ENCODE measurements at regions not wholly inside any gene's neighbourhood (a gene's known extent, or its start where the extent isn't known, plus 50 kb on each side); places are given as distances from the start of the nearest gene placed in this dataset.

DNA sequence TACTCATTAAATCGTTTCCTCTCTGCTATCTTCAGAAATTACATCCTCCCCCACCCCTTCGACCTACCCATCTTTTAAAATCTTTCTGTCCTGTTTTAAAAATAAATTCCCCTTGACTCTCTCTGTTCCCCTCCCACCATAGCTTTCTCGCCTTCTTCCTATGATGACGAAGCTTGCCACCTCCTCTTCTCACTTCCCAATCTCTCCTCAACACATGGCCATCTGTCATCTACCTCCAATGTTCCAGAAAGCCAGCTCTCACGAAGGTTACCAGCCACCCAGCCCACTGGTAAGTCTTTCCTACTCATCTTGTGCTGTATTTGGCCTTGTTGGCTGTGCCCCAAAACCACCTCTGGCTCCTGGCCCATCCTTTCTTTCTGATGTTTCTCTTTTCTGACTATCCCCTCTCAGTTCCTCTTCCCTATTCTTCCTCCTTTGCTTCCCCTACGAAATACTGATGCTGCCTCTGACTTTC lies 346.3 kb downstream of the ENC1 start (continued):
- TF ChIP-seq, protein P1, sequence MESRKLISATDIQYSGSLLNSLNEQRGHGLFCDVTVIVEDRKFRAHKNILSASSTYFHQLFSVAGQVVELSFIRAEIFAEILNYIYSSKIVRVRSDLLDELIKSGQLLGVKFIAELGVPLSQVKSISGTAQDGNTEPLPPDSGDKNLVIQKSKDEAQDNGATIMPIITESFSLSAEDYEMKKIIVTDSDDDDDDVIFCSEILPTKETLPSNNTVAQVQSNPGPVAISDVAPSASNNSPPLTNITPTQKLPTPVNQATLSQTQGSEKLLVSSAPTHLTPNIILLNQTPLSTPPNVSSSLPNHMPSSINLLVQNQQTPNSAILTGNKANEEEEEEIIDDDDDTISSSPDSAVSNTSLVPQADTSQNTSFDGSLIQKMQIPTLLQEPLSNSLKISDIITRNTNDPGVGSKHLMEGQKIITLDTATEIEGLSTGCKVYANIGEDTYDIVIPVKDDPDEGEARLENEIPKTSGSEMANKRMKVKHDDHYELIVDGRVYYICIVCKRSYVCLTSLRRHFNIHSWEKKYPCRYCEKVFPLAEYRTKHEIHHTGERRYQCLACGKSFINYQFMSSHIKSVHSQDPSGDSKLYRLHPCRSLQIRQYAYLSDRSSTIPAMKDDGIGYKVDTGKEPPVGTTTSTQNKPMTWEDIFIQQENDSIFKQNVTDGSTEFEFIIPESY (IDR thresholded peaks at IDR 0.05) = no peak
- TF ChIP-seq MLLT1 (IDR thresholded peaks at IDR 0.05) (peak; percentile 34; the same call in 1 of the 2 replicates), ESRRA (IDR thresholded peaks at IDR 0.05; ENCODE audit: low read length) (no peak), ATF2 (IDR thresholded peaks at IDR 0.05; ENCODE audit: low read length) (peak; percentile 55; the same call in 1 of the 2 replicates), EP300 (IDR thresholded peaks at IDR 0.05; ENCODE audit: borderline replicate concordance in 1 of 2, control insufficient read depth in 1 of 2, low read depth in 2 of 2, low read length in 2 of 2) (0 out of 4 replicates have a peak, but pooled peaks have one; percentile 18 to 30), JUND (IDR thresholded peaks at IDR 0.05; ENCODE audit: low read depth, low read length) (no peak), TCF7 (IDR thresholded peaks at IDR 0.05; ENCODE audit: borderline replicate concordance) (0 out of 2 replicates have a peak, but pooled peaks have one; percentile 14), CEBPB (IDR thresholded peaks at IDR 0.05; ENCODE audit: borderline replicate concordance in 1 of 2, low read depth in 2 of 2, low read length in 2 of 2) (0 out of 4 replicates have a peak, but pooled peaks of 1 of the 2 experiments have one; percentile 29), RAD21 (IDR thresholded peaks at IDR 0.05; ENCODE audit: insufficient read depth, low read depth, low read length) (no peak), MTA2 (IDR thresholded peaks at IDR 0.05; ENCODE audit: low read depth) (peak; percentile 76), MXI1 (IDR thresholded peaks at IDR 0.05; ENCODE audit: low read depth, low read length) (no peak), MEF2A (IDR thresholded peaks at IDR 0.05; ENCODE audit: insufficient read depth, low read depth, low read length) (no peak), CREB1 (IDR thresholded peaks at IDR 0.05; ENCODE audit: low read depth) (peak; percentile 35; the same call in 1 of the 2 replicates), RFX5 (IDR thresholded peaks at IDR 0.05; ENCODE audit: low read depth, low read length) (no peak), STAT3 (IDR thresholded peaks at IDR 0.05; ENCODE audit: low read depth, low read length) (no peak), ETV6 (conservative IDR thresholded peaks at IDR 0.05 in 1 of 2, IDR thresholded peaks at IDR 0.05 in 1 of 2; ENCODE audit: borderline replicate concordance in 1 of 2, low read depth in 1 of 2) (peak in 1 of 2 experiments; percentile 38; a peak in 1 of 4 replicates), PML (IDR thresholded peaks at IDR 0.05; ENCODE audit: low read length) (no peak), ZNF384 (IDR thresholded peaks at IDR 0.05; ENCODE audit: borderline replicate concordance, low read depth, low read length) (no peak), DPF2 (IDR thresholded peaks at IDR 0.05) (0 out of 2 replicates have a peak, but pooled peaks have one; percentile 34), IKZF1 (conservative IDR thresholded peaks at IDR 0.05) (peak; percentile 87)
- TF ChIP-seq, protein P2, sequence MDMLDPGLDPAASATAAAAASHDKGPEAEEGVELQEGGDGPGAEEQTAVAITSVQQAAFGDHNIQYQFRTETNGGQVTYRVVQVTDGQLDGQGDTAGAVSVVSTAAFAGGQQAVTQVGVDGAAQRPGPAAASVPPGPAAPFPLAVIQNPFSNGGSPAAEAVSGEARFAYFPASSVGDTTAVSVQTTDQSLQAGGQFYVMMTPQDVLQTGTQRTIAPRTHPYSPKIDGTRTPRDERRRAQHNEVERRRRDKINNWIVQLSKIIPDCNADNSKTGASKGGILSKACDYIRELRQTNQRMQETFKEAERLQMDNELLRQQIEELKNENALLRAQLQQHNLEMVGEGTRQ (IDR thresholded peaks at IDR 0.05; ENCODE audit: borderline replicate concordance, low read depth, low read length) = no peak
- TF ChIP-seq, protein P3, sequence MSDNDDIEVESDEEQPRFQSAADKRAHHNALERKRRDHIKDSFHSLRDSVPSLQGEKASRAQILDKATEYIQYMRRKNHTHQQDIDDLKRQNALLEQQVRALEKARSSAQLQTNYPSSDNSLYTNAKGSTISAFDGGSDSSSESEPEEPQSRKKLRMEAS (IDR thresholded peaks at IDR 0.05; ENCODE audit: low read depth, low read length) = no peak
- TF ChIP-seq, protein P4, sequence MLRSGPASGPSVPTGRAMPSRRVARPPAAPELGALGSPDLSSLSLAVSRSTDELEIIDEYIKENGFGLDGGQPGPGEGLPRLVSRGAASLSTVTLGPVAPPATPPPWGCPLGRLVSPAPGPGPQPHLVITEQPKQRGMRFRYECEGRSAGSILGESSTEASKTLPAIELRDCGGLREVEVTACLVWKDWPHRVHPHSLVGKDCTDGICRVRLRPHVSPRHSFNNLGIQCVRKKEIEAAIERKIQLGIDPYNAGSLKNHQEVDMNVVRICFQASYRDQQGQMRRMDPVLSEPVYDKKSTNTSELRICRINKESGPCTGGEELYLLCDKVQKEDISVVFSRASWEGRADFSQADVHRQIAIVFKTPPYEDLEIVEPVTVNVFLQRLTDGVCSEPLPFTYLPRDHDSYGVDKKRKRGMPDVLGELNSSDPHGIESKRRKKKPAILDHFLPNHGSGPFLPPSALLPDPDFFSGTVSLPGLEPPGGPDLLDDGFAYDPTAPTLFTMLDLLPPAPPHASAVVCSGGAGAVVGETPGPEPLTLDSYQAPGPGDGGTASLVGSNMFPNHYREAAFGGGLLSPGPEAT (IDR thresholded peaks at IDR 0.05; ENCODE audit: low read depth) = peak; percentile 48; the same call in 1 of the 2 replicates
